Mononuclear cell (primary cell): ENCODE measurements at regions not wholly inside any gene's neighbourhood (a gene's known extent, or its start where the extent isn't known, plus 50 kb on each side); places are given as distances from the start of the nearest gene placed in this dataset.
"Not testable (repeated sequence)": the region's sequence is repeated elsewhere in the genome, so short reads cannot be mapped to it uniquely, and the experiment has no call there.

Experiments
- H3K27me3 ChIP-seq: 2 replicates; pipeline ENCODE4 v1.6.0; 2011; ENCODE audit warnings: low read length, control low read depth; ENCODE audit not compliant: insufficient read depth
- H3K4me1 ChIP-seq: 2 replicates; pipeline ENCODE4 v1.5.1; 2011; ENCODE audit warnings: mild to moderate bottlenecking, low read length, control low read depth; ENCODE audit not compliant: insufficient read depth
- H3K4me3 ChIP-seq: 2 replicates; pipeline ENCODE4 v1.5.1; 2011; ENCODE audit warnings: mild to moderate bottlenecking, low read length, moderate library complexity
- H3K9me3 ChIP-seq: 2 replicates; pipeline ENCODE4 v1.5.1; 2011; ENCODE audit warnings: low read depth, mild to moderate bottlenecking, control low read depth, low read length

GRCh38 chr17:77528516-77529327 is 388.0 kb downstream of the SEC14L1 start:
- Histone ChIP-seq H3K4me1 (peaks cover 7% of the 10 kb centered on the region), H3K4me3 (no peak overlapping the region), H3K27me3 (peaks cover 13% of the 10 kb centered on the region), H3K9me3 (no peaks in the 10 kb centered on the region)

GRCh38 chr17:77529328-77529650 is 388.5 kb downstream of the SEC14L1 start:
- Histone ChIP-seq H3K4me3 (no peak overlapping the region), H3K27me3 (peaks cover 13% of the 10 kb centered on the region), H3K9me3 (no peaks in the 10 kb centered on the region), H3K4me1 (peaks cover 7% of the 10 kb centered on the region)

GRCh38 chr17:77530591-77530990 is 389.8 kb downstream of the SEC14L1 start:
- no peak overlapping the region for H3K4me3 ChIP-seq
- H3K4me1 ChIP-seq, result peaks cover 10% of the 10 kb centered on the region
- peaks cover 13% of the 10 kb centered on the region for H3K27me3 ChIP-seq
- no peaks in the 10 kb centered on the region for H3K9me3 ChIP-seq

GRCh38 chr17:77531002-77531401 is 390.2 kb downstream of the SEC14L1 start:
- Histone ChIP-seq H3K4me3 (no peak overlapping the region), H3K9me3 (no peaks in the 10 kb centered on the region), H3K4me1 (peaks cover 10% of the 10 kb centered on the region), H3K27me3 (peaks cover 13% of the 10 kb centered on the region)

GRCh38 chr17:77531641-77532040 is 390.9 kb downstream of the SEC14L1 start:
- H3K9me3 ChIP-seq, result no peaks in the 10 kb centered on the region
- H3K4me1 ChIP-seq, result peaks cover 10% of the 10 kb centered on the region
- no peak overlapping the region for H3K4me3 ChIP-seq
- H3K27me3 ChIP-seq, result peaks cover 13% of the 10 kb centered on the region

- H3K9me3 ChIP-seq, H3K4me1 ChIP-seq, H3K4me3 ChIP-seq: not testable (repeated sequence)
- peaks cover 12% of the 10 kb centered on the region for H3K27me3 ChIP-seq
These were observed 392.9 kb downstream of the SEC14L1 start for GRCh38 chr17:77533697-77534096.

- Histone ChIP-seq H3K4me3 (no peak overlapping the region), H3K27me3 (peaks cover 7% of the 10 kb centered on the region), H3K9me3 (no peaks in the 10 kb centered on the region), H3K4me1 (peaks cover 6% of the 10 kb centered on the region)
These were observed 393.4 kb downstream of the SEC14L1 start for GRCh38 chr17:77534137-77534536.

GRCh38 chr17:77535435-77535834 is 394.7 kb downstream of the SEC14L1 start:
- Histone ChIP-seq H3K27me3 (peaks cover 2% of the 10 kb centered on the region), H3K9me3 (no peaks in the 10 kb centered on the region), H3K4me3 (no peak overlapping the region), H3K4me1 (peaks cover 3% of the 10 kb centered on the region)

- Histone ChIP-seq H3K27me3 (no peaks in the 10 kb centered on the region), H3K9me3 (no peaks in the 10 kb centered on the region), H3K4me1 (peaks cover 3% of the 10 kb centered on the region), H3K4me3 (no peak overlapping the region)
These were observed 395.1 kb downstream of the SEC14L1 start for GRCh38 chr17:77535892-77536291.

- H3K4me1 ChIP-seq, result peaks cover 3% of the 10 kb centered on the region
- no peaks in the 10 kb centered on the region for H3K27me3 ChIP-seq
- no peaks in the 10 kb centered on the region for H3K9me3 ChIP-seq
- H3K4me3 ChIP-seq, result no peak overlapping the region
These were observed 396.8 kb downstream of the SEC14L1 start for GRCh38 chr17:77537566-77537965.

- Histone ChIP-seq H3K4me1 (no peaks in the 10 kb centered on the region), H3K27me3 (no peaks in the 10 kb centered on the region), H3K4me3 (no peak overlapping the region), H3K9me3 (no peaks in the 10 kb centered on the region)
These were observed 399.8 kb downstream of the SEC14L1 start for GRCh38 chr17:77540531-77540930.

GRCh38 chr17:77540975-77541374 is 400.2 kb downstream of the SEC14L1 start:
- Histone ChIP-seq H3K4me1 (no peaks in the 10 kb centered on the region), H3K4me3 (no peak overlapping the region), H3K9me3 (no peaks in the 10 kb centered on the region), H3K27me3 (no peaks in the 10 kb centered on the region)

- Histone ChIP-seq H3K27me3 (no peaks in the 10 kb centered on the region), H3K4me3 (no peak overlapping the region), H3K9me3 (no peaks in the 10 kb centered on the region), H3K4me1 (no peaks in the 10 kb centered on the region)
These were observed 401.2 kb downstream of the SEC14L1 start for GRCh38 chr17:77542011-77542410.

GRCh38 chr17:77542551-77543490 is 402.1 kb downstream of the SEC14L1 start:
- Histone ChIP-seq H3K4me1 (no peaks in the 10 kb centered on the region), H3K4me3 (no peak overlapping the region), H3K9me3 (no peaks in the 10 kb centered on the region), H3K27me3 (no peaks in the 10 kb centered on the region)

GRCh38 chr17:77543801-77544200 is 403.0 kb downstream of the SEC14L1 start:
- Histone ChIP-seq H3K4me1 (peaks cover 2% of the 10 kb centered on the region), H3K27me3 (no peaks in the 10 kb centered on the region), H3K4me3 (no peak overlapping the region), H3K9me3 (no peaks in the 10 kb centered on the region)
